ENCODE measurements at regions not wholly inside any gene's neighbourhood (a gene's known extent, or its start where the extent isn't known, plus 50 kb on each side); places are given as distances from the start of the nearest gene placed in this dataset.

DNA sequence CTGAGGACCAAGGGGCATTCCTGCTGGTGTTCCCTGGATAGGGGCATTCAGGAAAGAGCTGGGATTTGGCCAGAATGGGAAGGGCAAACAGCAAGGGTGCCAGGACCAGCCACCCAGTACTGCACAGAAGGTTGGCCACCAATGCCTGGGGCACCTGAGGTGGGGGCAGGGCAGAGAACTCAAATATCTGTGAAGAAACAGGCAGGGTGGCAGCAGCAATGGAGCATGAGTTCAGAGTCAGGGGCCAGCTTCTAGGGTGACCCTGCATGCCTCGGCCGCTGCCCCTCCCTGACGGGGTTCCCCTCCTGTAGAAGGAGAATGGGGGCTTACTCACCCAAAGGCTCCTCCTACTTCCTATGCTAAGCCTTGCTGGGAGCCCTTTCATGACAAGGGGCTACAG, 79.3 kb upstream of the SHANK2 start (continued):
- TF ChIP-seq, protein P1, sequence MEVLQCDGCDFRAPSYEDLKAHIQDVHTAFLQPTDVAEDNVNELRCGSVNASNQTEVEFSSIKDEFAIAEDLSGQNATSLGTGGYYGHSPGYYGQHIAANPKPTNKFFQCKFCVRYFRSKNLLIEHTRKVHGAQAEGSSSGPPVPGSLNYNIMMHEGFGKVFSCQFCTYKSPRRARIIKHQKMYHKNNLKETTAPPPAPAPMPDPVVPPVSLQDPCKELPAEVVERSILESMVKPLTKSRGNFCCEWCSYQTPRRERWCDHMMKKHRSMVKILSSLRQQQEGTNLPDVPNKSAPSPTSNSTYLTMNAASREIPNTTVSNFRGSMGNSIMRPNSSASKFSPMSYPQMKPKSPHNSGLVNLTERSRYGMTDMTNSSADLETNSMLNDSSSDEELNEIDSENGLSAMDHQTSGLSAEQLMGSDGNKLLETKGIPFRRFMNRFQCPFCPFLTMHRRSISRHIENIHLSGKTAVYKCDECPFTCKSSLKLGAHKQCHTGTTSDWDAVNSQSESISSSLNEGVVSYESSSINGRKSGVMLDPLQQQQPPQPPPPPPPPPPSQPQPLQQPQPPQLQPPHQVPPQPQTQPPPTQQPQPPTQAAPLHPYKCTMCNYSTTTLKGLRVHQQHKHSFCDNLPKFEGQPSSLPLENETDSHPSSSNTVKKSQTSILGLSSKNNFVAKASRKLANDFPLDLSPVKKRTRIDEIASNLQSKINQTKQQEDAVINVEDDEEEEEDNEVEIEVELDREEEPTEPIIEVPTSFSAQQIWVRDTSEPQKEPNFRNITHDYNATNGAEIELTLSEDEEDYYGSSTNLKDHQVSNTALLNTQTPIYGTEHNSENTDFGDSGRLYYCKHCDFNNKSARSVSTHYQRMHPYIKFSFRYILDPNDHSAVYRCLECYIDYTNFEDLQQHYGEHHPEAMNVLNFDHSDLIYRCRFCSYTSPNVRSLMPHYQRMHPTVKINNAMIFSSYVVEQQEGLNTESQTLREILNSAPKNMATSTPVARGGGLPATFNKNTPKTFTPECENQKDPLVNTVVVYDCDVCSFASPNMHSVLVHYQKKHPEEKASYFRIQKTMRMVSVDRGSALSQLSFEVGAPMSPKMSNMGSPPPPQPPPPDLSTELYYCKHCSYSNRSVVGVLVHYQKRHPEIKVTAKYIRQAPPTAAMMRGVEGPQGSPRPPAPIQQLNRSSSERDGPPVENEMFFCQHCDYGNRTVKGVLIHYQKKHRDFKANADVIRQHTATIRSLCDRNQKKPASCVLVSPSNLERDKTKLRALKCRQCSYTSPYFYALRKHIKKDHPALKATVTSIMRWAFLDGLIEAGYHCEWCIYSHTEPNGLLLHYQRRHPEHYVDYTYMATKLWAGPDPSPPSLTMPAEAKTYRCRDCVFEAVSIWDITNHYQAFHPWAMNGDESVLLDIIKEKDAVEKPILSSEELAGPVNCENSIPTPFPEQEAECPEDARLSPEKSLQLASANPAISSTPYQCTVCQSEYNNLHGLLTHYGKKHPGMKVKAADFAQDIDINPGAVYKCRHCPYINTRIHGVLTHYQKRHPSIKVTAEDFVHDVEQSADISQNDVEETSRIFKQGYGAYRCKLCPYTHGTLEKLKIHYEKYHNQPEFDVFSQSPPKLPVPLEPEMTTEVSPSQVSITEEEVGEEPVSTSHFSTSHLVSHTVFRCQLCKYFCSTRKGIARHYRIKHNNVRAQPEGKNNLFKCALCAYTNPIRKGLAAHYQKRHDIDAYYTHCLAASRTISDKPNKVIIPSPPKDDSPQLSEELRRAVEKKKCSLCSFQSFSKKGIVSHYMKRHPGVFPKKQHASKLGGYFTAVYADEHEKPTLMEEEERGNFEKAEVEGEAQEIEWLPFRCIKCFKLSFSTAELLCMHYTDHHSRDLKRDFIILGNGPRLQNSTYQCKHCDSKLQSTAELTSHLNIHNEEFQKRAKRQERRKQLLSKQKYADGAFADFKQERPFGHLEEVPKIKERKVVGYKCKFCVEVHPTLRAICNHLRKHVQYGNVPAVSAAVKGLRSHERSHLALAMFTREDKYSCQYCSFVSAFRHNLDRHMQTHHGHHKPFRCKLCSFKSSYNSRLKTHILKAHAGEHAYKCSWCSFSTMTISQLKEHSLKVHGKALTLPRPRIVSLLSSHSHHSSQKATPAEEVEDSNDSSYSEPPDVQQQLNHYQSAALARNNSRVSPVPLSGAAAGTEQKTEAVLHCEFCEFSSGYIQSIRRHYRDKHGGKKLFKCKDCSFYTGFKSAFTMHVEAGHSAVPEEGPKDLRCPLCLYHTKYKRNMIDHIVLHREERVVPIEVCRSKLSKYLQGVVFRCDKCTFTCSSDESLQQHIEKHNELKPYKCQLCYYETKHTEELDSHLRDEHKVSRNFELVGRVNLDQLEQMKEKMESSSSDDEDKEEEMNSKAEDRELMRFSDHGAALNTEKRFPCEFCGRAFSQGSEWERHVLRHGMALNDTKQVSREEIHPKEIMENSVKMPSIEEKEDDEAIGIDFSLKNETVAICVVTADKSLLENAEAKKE (CRISPR knock-in tag; IDR thresholded peaks at IDR 0.05): no peak
- TF ChIP-seq POLR2AphosphoS5 (IDR thresholded peaks at IDR 0.05; ENCODE audit: low read depth) (no peak), JUNB (IDR thresholded peaks at IDR 0.05; ENCODE audit: unreplicated experiment) (no peak), CREB1 (CRISPR knock-in tag; IDR thresholded peaks at IDR 0.05; ENCODE audit: low read depth) (no peak), STAT1 (IDR thresholded peaks at IDR 0.05; ENCODE audit: unreplicated experiment) (no peak), ZNF114 (CRISPR knock-in tag; IDR thresholded peaks at IDR 0.05) (no peak), EZH2 (IDR thresholded peaks at IDR 0.05; ENCODE audit: low read depth, unreplicated experiment) (no peak), NANOG (IDR thresholded peaks at IDR 0.05; ENCODE audit: borderline replicate concordance) (no peak)
- TF ChIP-seq, protein P2, sequence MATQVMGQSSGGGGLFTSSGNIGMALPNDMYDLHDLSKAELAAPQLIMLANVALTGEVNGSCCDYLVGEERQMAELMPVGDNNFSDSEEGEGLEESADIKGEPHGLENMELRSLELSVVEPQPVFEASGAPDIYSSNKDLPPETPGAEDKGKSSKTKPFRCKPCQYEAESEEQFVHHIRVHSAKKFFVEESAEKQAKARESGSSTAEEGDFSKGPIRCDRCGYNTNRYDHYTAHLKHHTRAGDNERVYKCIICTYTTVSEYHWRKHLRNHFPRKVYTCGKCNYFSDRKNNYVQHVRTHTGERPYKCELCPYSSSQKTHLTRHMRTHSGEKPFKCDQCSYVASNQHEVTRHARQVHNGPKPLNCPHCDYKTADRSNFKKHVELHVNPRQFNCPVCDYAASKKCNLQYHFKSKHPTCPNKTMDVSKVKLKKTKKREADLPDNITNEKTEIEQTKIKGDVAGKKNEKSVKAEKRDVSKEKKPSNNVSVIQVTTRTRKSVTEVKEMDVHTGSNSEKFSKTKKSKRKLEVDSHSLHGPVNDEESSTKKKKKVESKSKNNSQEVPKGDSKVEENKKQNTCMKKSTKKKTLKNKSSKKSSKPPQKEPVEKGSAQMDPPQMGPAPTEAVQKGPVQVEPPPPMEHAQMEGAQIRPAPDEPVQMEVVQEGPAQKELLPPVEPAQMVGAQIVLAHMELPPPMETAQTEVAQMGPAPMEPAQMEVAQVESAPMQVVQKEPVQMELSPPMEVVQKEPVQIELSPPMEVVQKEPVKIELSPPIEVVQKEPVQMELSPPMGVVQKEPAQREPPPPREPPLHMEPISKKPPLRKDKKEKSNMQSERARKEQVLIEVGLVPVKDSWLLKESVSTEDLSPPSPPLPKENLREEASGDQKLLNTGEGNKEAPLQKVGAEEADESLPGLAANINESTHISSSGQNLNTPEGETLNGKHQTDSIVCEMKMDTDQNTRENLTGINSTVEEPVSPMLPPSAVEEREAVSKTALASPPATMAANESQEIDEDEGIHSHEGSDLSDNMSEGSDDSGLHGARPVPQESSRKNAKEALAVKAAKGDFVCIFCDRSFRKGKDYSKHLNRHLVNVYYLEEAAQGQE (IDR thresholded peaks at IDR 0.05; ENCODE audit: unreplicated experiment): no peak
- TF ChIP-seq, protein P3, sequence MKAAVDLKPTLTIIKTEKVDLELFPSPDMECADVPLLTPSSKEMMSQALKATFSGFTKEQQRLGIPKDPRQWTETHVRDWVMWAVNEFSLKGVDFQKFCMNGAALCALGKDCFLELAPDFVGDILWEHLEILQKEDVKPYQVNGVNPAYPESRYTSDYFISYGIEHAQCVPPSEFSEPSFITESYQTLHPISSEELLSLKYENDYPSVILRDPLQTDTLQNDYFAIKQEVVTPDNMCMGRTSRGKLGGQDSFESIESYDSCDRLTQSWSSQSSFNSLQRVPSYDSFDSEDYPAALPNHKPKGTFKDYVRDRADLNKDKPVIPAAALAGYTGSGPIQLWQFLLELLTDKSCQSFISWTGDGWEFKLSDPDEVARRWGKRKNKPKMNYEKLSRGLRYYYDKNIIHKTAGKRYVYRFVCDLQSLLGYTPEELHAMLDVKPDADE (IDR thresholded peaks at IDR 0.05): no peak

Measured in GM23338 (cell line).